GM12873 (cell line): ENCODE measurements at regions not wholly inside any gene's neighbourhood (a gene's known extent, or its start where the extent isn't known, plus 50 kb on each side); places are given as distances from the start of the nearest gene placed in this dataset.

Experiments used
- TF ChIP-seq, protein P1 (sequence below): IDR thresholded peaks from 2 replicates; pipeline ENCODE4 v1.5.1; 2012; ENCODE audit warnings: low read depth, mild to moderate bottlenecking, moderate library complexity, low read length, control low read depth; ENCODE audit not compliant: insufficient read depth; ENCODE audit errors: missing control alignments

DNA sequence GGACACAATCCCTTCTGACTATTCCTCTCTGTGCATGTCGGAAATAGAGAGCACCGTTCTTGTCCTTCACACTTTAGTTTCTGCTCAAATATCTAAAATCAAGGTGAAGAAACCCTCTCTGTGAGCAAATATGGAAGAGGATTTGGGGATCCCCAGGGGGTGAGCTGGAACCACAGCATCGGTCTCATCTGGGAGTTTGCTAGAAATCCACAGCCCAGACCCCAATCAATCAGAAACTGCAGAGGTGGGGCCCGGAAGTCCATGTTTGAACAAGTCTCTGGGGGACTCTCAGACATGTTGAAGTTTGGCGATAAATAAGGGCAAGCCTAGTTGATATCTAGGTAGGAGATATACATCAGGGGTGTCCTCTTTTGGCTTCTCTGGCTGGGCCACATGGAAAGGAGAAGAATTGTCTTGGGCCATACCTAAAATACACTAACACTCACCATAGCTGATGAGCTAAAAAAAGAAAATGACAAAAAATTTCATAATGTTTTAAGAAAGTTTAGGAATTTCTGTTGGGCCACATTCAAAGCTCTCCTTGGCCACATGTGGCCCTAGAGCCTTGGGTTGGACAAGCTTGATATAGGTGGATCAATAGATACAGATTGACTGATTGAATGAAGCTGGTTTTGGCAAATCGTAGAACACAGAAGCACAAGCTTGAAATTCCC is 168.0 kb upstream of the FOXF1 start:
- TF ChIP-seq, protein P1, sequence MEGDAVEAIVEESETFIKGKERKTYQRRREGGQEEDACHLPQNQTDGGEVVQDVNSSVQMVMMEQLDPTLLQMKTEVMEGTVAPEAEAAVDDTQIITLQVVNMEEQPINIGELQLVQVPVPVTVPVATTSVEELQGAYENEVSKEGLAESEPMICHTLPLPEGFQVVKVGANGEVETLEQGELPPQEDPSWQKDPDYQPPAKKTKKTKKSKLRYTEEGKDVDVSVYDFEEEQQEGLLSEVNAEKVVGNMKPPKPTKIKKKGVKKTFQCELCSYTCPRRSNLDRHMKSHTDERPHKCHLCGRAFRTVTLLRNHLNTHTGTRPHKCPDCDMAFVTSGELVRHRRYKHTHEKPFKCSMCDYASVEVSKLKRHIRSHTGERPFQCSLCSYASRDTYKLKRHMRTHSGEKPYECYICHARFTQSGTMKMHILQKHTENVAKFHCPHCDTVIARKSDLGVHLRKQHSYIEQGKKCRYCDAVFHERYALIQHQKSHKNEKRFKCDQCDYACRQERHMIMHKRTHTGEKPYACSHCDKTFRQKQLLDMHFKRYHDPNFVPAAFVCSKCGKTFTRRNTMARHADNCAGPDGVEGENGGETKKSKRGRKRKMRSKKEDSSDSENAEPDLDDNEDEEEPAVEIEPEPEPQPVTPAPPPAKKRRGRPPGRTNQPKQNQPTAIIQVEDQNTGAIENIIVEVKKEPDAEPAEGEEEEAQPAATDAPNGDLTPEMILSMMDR: no peak

DNA sequence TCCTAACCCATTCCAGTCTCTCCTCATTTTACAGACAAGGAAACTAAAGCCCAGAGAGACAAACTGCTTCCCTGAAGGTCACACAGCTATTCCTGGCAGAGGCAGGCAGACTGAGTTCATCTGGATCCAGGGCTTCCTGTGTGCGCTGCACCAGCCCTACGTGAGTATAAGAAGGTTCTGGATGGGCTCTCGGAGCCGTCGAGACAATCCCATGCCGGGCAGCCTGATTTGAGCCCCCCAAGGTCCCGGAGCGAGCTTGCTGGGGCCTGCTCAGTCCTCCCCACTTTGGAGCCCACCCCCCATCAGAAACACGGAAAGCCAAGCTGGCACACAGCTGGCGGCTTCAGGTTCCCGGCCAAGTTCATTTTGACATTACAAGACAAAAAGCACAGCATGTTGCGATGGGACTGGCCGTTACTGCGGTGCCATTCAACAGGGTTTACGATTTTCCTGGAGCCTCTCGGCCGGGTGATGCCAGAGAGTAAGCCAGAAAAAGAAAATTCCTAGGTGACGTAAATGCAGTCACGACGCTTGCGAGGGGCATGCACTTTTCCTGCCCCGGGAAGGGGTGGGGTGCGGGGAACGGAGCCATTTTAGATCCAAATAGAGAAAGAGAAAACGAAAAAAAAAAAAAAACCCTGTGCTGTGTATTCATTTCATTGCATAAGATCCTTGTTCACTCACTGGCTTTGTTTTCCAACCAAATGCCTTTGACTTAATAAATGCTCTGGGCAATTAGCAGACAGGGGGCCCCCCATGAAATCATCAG is 167.1 kb upstream of the FOXF1 start:
- TF ChIP-seq, protein P1: no peak

DNA sequence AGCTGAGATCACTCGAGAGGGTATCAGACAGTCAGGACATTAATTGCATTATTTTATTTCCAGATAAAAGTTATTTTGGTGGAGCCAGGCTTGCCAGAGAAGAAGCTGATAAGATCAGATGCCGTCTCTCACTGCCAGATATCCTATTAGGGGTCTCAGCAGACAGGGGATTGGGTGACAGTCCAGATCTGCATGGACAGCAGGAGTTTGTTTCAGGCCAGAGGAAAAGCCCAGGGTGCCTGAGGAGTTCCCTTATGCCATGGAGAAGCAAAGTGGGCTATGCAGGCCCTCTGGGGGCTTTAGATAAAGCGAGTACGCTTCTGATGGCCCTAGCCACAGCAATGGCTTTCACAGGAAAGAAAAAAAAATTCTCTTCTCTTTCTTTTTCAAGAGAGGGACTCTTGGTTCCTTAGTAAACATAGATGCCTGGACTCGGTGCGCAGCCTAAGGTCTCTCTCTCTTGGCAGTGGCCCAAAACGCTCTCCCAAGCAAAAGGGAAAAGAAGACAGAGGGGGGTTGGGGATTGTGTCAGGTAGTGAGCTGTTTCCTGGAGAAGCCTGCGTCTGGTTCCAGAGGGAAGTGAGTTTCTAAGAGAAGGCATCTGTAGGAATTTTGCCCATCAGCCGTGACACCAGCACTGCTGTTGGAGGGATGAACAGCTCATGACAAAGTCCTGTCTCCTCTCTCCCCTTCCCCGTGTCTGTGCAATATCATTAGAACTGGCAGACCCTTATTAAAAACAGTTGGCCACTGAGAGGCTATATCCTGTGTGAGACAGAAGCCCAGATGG is 166.3 kb upstream of the FOXF1 start:
- TF ChIP-seq, protein P1: no peak

DNA sequence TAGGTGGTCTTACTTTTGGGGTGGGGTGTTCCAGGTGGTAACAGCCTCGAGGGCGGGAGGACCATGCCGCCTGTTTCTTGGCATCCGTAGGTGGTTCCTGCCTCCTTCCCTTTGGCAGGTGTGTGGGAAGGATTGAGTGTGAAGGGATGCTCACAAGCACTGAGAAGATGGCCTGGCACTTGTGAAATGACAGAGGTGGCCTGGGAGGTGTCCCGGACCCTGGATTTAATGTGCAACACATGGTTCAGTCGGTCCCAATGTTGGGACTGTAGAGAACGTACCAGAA is 165.8 kb upstream of the FOXF1 start:
- TF ChIP-seq, protein P1: no peak

DNA sequence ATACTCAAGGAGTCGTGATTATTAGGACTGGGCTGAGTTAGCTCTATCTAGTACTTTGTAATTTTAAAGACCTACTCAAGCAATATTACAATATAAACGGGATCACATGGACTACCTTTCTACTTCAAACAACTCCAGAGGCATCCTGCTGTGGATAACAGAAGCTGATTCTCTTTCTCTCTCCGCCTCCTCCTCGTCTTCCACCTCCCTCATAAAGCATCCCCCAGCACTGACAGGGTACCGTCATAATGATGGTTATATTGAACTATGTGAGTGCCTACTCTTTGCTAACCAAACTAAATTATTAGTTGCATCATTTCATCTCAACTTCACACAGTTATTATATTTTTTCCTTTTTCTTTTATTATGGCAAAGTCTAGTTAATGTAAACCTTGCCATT is 165.4 kb upstream of the FOXF1 start:
- TF ChIP-seq, protein P1: no peak

DNA sequence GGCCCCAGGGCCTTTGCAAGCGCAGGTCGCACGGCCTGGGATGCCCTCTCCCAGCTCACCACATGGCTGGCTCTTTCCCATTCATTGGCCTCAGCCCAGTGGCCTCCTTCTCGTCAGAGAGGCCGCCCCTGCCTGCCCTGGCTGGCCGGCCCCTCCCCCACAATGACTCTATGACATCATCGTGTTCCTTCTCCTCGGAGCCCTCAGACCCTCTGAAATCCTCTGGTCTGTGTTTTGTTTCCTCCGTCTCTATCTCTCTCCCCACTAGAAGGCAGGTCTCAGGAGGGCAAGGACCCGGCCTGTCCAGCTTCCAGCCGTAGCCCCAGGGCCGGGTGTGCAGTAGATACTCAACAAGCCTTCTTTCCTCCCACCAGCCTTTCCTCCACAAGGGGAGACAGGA is 164.8 kb upstream of the FOXF1 start:
- TF ChIP-seq, protein P1: no peak

DNA sequence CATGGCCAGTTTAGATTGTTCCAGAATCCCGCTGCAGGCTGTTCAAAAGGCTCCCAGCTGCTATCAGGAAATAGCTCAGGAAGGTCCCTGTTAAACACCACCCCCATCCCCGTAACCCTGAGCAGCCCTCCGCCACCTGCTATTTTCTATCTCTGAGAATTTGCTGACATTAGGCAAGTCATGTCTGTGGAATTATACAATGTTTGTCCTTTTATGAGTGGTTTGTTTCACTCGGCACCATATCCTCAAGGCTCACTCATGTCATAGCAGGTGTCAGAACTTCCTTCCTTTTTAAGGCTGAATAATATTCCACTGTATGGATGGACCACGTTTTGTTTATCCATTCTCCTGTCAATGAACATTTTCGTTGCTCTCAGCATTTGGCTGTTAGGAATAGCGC is 164.3 kb upstream of the FOXF1 start:
- TF ChIP-seq, protein P1: no peak
